Stimulated activated CD4-positive, alpha-beta T cell treated with anti-CD3 and anti-CD28 coated beads, Interleukin-4, amount 100 ng/mL, for 48 hours (primary cell): ENCODE measurements at regions not wholly inside any gene's neighbourhood (a gene's known extent, or its start where the extent isn't known, plus 50 kb on each side); places are given as distances from the start of the nearest gene placed in this dataset.
"Not testable (repeated sequence)": the region's sequence is repeated elsewhere in the genome, so short reads cannot be mapped to it uniquely, and the experiment has no call there.

ENCODE experiments used
- DNase-seq, 2 donors: peaks; one replicate each; pipeline ENCODE4 v3.0.0-alpha.2; 2020; ENCODE audit warnings: low read depth in 2 of 2

DNA sequence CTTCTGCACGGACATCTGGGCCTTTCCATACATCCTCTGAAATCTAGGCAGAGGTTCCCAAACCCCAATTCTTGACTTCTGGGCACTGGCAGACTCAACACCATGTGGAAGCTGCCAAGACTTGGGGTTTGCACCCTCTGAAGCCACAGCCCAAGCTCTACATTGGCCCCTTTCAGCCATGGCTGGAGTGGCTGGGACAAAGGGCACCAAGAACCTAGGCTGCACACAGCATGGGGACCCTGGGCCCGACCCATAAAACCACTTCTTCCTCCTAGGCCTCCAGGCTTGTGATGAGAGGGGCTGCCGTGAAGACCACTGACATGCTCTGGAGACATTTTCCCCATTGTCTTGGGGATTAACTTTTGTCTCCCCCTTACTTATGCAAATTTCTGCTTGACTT lies 158.0 kb downstream of the GNAI1 start:
- not testable (repeated sequence) for DNase-seq

DNA sequence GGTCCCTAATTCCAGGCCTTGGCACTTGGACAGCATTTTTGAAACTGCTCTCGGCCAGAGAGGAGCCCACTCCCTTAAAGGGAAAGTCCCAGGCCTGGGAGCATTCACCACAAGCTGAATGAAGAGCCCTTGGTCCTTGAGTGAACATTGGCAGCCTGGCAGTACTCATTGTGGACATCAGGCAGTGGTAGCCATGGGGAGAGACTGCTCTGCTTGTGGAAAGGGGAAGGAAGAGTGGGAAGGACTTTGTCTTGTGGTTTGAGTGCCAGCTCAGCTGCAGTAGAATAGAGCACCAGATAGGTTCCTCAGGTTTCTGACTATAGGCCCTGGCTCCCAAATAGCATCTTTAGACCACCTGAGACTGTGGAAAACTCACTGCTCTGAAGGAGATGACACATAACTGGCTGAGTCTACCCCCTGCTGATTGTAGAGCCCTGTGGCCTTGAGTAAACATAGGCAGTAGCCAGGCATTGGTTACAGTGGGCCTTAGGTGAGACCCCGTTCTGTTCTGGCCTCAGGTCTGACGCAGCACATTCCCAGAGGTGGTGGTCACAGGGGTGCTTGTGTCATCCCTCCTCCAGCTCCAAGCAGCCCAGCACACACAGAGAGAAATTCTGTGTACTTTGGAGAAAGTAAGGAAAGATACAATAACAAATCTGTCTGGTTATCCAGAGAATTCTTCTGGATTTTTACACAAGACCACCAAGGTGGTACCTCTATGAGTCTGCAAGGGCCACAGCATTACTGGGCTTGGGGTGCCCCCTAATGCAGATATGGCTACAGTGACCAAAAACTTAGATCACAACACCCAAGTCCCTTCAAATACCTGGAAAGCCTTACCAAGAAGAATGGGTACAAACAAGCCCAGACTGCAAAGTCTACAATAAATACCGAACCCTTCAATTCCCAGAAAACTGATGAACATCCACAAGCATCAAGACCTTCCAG lies 153.8 kb downstream of the GNAI1 start:
- no peak for DNase-seq

DNA sequence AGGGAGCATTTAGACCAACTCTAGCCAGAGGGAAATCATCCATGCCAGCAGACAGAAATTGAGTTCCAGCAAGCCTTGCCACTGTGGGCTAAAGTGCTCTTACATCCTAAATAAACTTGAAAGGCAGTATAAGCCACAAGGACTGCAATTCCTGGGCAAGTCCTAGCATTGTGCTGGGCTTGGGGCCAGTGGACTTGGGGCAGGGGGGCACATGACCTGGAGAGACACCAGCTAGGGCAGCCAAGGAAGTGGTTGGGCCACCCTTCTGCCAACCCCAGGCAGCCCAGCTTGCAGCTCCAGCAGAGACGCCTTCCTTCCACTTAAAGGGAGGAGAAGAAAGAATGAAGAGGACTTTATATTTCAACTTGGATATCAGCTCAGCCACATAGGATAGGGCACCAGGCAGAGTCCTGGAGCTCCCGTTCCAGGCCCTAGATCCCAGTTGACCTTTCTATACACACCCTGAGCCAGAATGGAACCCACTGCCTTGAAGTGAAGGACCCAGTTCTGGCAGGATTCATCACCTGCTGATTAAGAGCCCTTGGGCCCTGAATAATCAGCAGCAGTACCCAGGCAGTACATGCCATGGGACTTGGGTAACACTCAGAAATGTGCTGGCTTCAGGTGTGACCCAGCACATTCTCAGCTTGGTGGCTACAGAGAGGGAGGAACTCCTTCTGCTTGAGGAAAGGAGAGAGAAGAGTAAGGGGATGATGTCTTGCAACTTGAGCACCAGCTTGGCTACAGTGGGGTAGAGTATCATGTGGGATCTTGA lies 153.0 kb downstream of the GNAI1 start:
- DNase-seq: no peak

DNA sequence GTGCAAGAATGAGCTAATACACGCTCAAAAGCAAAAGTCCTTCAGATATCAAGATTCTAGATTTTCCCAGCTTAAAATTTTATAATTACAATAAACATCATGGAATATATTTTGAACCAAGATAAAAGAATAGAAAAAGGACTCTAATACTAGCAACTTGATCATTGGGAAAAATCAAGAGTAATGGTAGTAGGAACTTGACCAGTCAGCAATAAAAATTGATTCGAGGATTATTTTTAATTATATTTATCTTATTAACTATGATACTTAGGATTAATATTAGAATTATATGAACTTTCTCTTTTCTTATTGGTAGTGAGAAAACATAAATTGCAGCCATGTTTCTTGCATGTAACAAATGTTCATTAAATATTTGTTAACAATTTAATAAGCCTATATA lies 152.0 kb downstream of the GNAI1 start:
- DNase-seq: no peak

DNA sequence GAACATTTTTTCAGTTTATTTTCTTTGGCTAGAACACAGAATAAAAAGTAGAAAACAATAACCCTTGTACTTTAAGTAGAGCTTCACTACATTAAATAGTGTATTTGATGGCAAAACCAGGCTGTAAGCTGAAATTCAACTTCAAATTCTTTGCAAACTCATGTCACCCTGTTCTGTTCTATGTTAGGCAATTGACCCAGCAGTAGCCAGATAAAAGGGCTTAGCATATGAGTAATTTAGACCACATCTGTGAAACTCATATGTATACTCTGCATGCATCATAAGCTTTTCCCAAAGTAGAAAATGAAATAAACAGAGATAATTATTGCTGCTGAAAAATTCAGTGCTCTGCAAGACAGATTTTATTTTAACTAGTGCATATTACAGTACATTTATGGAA lies 150.2 kb downstream of the GNAI1 start:
- DNase-seq: no peak

DNA sequence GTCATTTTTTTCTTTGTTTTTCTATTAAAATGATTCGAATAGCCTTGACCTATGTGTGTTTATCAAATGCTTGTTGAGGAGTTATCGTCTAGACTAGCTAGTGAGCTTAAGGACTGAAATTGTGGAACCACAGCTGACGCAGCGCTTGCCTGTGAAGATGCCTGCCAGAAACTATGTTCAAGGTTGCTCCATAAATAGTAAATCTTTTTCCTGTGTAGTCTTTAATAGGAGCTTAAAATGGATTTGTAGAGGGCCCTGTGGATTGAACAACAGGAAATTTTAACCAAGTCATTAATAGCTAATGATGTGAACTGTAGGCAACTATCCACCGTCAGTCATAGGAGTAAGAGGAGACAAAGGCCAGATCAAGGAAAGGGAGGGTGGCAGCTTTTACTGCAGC lies 145.1 kb downstream of the GNAI1 start:
- no peak for DNase-seq

DNA sequence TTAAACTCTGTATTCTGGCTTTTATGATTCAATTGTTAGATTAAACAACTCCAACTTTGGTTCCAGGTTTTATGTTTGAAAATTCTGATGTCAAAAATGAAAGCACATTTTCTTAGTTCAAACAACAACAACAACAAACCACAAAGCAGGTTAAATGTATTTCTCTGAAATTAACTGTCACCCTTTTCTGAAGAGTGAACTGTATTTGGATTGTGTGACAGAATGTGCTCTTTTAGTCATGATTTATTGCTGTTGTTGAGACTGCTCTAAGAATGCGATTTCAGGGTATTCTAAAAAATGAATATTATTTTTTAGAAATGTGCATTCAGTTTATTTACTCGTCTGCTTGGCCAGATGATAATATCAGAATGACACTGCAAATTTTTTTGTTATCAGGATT lies 144.1 kb downstream of the GNAI1 start:
- DNase-seq: no peak

DNA sequence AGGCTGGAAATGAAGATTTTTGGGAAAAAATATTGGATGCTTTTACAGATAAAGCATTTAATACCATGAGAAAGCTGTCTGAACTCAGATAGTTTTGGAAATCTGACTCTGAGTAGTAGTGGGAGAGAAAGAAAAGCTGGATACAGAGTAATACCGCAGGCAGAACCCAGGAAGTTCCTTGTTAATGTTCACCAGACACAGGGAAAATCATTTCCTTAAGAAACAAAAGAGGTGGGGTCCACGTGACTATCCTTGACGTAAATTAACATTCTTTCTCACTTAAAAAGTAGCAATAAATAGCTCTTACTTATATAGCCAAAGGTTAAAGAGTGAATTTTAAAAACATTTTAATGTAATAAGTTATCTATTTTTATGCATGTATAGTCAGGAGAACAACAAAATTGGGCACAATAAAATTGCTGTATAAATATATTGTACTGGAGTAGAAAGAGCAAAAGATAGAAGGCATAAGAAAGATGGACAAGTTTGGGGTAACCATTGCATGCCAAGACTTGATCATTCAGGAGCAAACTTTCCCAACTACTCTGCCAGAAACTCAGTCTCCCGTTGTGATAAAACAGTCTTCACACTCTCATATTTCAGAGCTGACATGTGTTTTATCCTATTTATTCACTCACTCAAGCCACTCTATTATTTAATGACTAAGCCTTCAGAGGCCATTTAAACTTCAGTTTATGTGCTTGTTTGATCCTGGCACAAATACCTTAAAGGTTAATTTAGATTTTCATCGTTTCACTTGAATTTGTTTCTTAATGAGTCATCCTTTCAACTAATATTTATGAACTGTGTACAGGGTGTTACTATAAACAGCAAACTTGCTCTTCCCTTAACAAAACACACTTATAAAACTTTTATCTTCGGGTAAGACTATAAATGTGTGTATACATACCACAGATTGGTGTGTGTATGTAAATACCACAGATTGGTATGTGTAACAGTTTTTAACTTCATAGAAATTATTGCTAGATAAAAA lies 143.1 kb downstream of the GNAI1 start:
- no peak for DNase-seq
